ENCODE measurements at regions not wholly inside any gene's neighbourhood (a gene's known extent, or its start where the extent isn't known, plus 50 kb on each side); places are given as distances from the start of the nearest gene placed in this dataset.

GRCh38 chr7:68680235-68680872 lies 917.9 kb upstream of the AUTS2 start:
- no peak for TF ChIP-seq CTCF (IDR thresholded peaks at IDR 0.05)
- TF ChIP-seq POLR2A (IDR thresholded peaks at IDR 0.05; ENCODE audit: low read depth): no peak
- TF ChIP-seq EP300 (IDR thresholded peaks at IDR 0.05): no peak

Data from esophagus muscularis mucosa (tissue), 4 donors.